ENCODE measurements at regions not wholly inside any gene's neighbourhood (a gene's known extent, or its start where the extent isn't known, plus 50 kb on each side); places are given as distances from the start of the nearest gene placed in this dataset.

DNA sequence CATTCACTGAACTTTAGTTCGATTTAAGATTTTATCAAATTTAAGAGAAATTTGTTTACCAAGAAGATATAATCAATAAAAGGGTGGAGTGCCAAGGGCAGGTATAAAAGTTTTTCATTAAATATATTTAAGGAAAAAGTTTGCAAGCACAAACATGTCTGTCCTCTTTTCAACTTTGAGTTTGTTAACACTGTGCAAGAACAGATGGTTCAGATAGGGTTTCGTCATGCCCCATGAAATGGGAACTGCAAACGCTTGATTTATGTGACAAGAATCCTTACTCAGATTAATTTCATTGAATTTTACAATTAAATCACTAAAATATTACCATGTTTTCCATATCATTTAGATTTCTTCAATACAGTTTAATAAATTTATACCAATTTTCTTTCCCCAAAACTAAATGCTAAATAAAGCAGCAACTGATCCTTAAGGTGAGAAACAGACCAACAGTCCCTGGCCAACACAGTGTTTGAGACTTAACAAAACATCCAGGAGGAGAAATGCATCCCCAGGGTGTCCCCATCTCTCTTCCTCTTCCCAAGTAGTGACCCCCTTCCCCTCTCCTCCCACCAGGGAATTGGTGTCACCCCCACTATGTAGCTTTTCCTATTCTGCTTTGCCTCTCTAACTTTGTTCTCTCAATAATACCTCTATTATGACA is 292.9 kb downstream of the LTN1 start:
- Histone ChIP-seq H3K36me3 (replicated peaks) (no peaks in the 10 kb centered on the region), H3K4me3 (ENCODE audit: low read depth, low read length) (no peak overlapping the region), H3K27ac (no peak overlapping the region), H3K27me3 (replicated peaks) (no peaks in the 10 kb centered on the region)
- no peak for DNase-seq
- TF ChIP-seq, protein P1, sequence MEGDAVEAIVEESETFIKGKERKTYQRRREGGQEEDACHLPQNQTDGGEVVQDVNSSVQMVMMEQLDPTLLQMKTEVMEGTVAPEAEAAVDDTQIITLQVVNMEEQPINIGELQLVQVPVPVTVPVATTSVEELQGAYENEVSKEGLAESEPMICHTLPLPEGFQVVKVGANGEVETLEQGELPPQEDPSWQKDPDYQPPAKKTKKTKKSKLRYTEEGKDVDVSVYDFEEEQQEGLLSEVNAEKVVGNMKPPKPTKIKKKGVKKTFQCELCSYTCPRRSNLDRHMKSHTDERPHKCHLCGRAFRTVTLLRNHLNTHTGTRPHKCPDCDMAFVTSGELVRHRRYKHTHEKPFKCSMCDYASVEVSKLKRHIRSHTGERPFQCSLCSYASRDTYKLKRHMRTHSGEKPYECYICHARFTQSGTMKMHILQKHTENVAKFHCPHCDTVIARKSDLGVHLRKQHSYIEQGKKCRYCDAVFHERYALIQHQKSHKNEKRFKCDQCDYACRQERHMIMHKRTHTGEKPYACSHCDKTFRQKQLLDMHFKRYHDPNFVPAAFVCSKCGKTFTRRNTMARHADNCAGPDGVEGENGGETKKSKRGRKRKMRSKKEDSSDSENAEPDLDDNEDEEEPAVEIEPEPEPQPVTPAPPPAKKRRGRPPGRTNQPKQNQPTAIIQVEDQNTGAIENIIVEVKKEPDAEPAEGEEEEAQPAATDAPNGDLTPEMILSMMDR (IDR thresholded peaks at IDR 0.05; ENCODE audit: low read depth, low read length, missing control alignments): no peak
- in situ Hi-C loops (cut with HindIII; ENCODE audit: low pct_ligation_motif_present, low sequenced_read_pairs): no loop called here

DNA sequence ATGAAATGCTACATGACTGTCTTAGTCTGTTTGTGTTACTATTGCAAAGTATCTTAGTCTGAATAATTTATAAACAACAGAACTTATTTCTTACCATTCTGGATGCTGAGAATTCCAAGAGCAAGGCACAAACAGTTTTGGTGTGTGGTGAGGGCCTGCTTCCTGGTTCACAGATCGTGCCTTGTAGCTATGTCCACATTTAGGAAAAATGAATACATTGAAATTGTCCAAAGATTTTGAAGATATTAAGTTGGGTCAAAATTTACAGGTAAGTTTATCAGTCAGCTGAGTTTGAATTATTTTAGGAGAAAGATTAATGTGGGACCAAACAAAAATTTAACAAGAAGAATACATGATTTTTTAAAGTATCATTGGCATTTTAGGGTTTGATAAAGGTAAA is 293.5 kb downstream of the LTN1 start:
- no peak overlapping the region for H3K27ac ChIP-seq
- H3K27me3 ChIP-seq (replicated peaks): no peaks in the 10 kb centered on the region
- DNase-seq: no peak
- H3K4me3 ChIP-seq (ENCODE audit: low read depth, low read length): no peak overlapping the region
- in situ Hi-C loops (cut with HindIII; ENCODE audit: low pct_ligation_motif_present, low sequenced_read_pairs): no loop called here
- H3K36me3 ChIP-seq (replicated peaks): no peaks in the 10 kb centered on the region
- TF ChIP-seq, protein P1 (IDR thresholded peaks at IDR 0.05; ENCODE audit: low read depth, low read length, missing control alignments): no peak

- no peaks in the 10 kb centered on the region for H3K27me3 ChIP-seq (replicated peaks)
- no peaks in the 10 kb centered on the region for H3K36me3 ChIP-seq (replicated peaks)
- TF ChIP-seq, protein P1 (IDR thresholded peaks at IDR 0.05; ENCODE audit: low read depth, low read length, missing control alignments): no peak
- no peak overlapping the region for H3K4me3 ChIP-seq (ENCODE audit: low read depth, low read length)
- no peak overlapping the region for H3K27ac ChIP-seq
- no peak for DNase-seq
- in situ Hi-C loops (cut with HindIII; ENCODE audit: low pct_ligation_motif_present, low sequenced_read_pairs): no loop called here
Measured at GRCh38 chr21:28696844-28697410, 295.8 kb downstream of the LTN1 start.

DNA sequence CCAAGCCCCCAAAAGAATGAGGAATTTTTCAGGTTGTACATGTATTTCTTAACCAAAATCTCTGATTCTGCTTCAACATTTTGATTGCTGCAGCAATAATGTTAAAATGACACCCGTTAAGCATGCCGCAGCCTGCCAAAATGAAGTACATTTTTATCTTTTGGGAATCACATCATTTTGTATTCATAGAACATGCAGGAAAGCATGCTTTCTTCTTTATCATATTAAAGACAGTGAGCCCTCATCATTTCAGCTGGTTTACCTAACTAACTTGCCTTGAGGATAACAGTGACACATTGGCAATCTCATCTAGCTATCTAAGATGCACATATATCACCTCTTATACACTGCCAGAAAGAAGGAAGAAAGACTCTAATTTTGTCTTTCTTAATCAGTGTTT is 299.2 kb downstream of the LTN1 start:
- in situ Hi-C loops (cut with HindIII; ENCODE audit: low pct_ligation_motif_present, low sequenced_read_pairs): no loop called here
- Histone ChIP-seq H3K27me3 (replicated peaks) (no peaks in the 10 kb centered on the region), H3K4me3 (ENCODE audit: low read depth, low read length) (no peak overlapping the region), H3K27ac (no peak overlapping the region), H3K36me3 (replicated peaks) (no peaks in the 10 kb centered on the region)
- DNase-seq: no peak
- TF ChIP-seq, protein P1 (IDR thresholded peaks at IDR 0.05; ENCODE audit: low read depth, low read length, missing control alignments): no peak

DNA sequence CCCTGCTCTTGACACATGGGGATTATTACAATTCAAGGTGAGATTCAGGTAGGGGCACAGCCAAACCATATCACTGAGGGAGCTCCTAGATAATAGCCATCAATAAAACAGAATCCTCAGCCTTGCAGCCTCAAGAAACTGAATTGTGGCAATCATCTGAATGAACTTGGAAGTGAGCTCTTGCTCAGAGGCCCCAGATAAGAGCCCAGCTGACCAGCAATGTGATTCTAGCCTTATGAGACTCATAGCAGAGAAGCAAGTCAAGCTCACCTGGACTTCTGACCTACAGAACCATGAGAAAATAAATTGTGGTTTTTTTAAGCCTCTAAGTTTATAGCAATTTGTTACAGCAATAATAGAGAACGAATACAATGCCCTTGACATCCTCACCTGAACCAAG is 302.5 kb downstream of the LTN1 start:
- Histone ChIP-seq H3K36me3 (replicated peaks) (no peaks in the 10 kb centered on the region), H3K27me3 (replicated peaks) (no peaks in the 10 kb centered on the region), H3K27ac (no peak overlapping the region), H3K4me3 (ENCODE audit: low read depth, low read length) (no peak overlapping the region)
- TF ChIP-seq, protein P1 (IDR thresholded peaks at IDR 0.05; ENCODE audit: low read depth, low read length, missing control alignments): no peak
- in situ Hi-C loops (cut with HindIII; ENCODE audit: low pct_ligation_motif_present, low sequenced_read_pairs): no loop called here
- DNase-seq: no peak

DNA sequence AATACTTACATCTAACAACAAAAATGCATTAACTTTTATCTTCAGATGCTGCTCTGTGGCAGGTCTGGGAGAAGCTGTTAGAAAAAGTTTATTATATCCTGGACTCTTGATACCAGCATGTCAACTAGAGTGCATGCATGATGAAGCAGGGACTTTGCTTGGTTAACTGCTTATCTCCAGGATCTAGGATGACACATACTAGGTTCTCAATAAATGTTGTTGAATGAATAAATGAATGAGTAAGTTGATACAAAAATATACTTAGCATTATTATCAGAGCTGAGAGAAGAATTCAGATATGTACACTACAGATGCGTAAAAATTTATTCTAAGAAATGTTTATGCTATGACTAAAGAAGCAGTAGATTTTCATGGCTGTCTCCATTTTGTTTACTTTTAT is 304.3 kb downstream of the LTN1 start:
- TF ChIP-seq, protein P1 (IDR thresholded peaks at IDR 0.05; ENCODE audit: low read depth, low read length, missing control alignments): no peak
- Histone ChIP-seq H3K27me3 (replicated peaks) (no peaks in the 10 kb centered on the region), H3K27ac (no peak overlapping the region), H3K36me3 (replicated peaks) (no peaks in the 10 kb centered on the region), H3K4me3 (ENCODE audit: low read depth, low read length) (no peak overlapping the region)
- in situ Hi-C loops (cut with HindIII; ENCODE audit: low pct_ligation_motif_present, low sequenced_read_pairs): no loop called here
- peak; percentile 22 for DNase-seq

All from brain microvascular endothelial cell (primary cell).